MM.1S (cell line): ENCODE measurements at regions not wholly inside any gene's neighbourhood (a gene's known extent, or its start where the extent isn't known, plus 50 kb on each side); places are given as distances from the start of the nearest gene placed in this dataset.

ENCODE experiments used
- DNase-seq: peaks from one replicate; pipeline ENCODE4 v3.0.0-alpha.2; 2015
- H2AFZ ChIP-seq: fragments of 300-600 bp; sonication (generic); 2 replicates; pipeline ENCODE4 v1.6.0; 2016; ENCODE audit warnings: antibody characterized with exemption, low read length
- H3F3A ChIP-seq: fragments of 300-600 bp; sonication (generic); 2 replicates; pipeline ENCODE4 v1.6.1; 2016; ENCODE audit warnings: mild to moderate bottlenecking, antibody characterized with exemption, low read length, moderate library complexity, mixed read lengths; ENCODE audit not compliant: insufficient read depth
- H3K27ac ChIP-seq: fragments of 300-600 bp; sonication (generic); 2 replicates; pipeline ENCODE4 v1.5.1; 2016; ENCODE audit warnings: mild to moderate bottlenecking, low read length
- H3K27me3 ChIP-seq: fragments of 300-600 bp; sonication (generic); replicated peaks from 2 replicates; pipeline ENCODE4 v1.6.0; 2016; ENCODE audit warnings: low read length; ENCODE audit not compliant: insufficient read depth
- H3K36me3 ChIP-seq: fragments of 300-600 bp; sonication (generic); replicated peaks from 2 replicates; pipeline ENCODE4 v1.6.1; 2016; ENCODE audit warnings: mild to moderate bottlenecking, low read length, mixed read lengths; ENCODE audit not compliant: insufficient read depth
- H3K4me1 ChIP-seq: fragments of 300-600 bp; sonication (generic); 2 replicates; pipeline ENCODE4 v1.6.1; 2016; ENCODE audit warnings: low read length, mixed read lengths
- H3K4me2 ChIP-seq: fragments of 300-600 bp; sonication (generic); 2 replicates; pipeline ENCODE4 v1.6.0; 2016; ENCODE audit warnings: low read depth, low read length
- H3K4me3 ChIP-seq: fragments of 300-600 bp; sonication (generic); 2 replicates; pipeline ENCODE4 v1.5.1; 2016; ENCODE audit warnings: low read length, mixed read lengths
- H3K79me2 ChIP-seq: fragments of 300-600 bp; sonication (generic); 2 replicates; pipeline ENCODE4 v1.6.1; 2016; ENCODE audit warnings: mixed run types, low read length, mixed read lengths
- H3K9ac ChIP-seq: fragments of 300-600 bp; sonication (generic); 2 replicates; pipeline ENCODE4 v1.6.1; 2016; ENCODE audit warnings: low read length, mixed read lengths
- H3K9me2 ChIP-seq: fragments of 300-600 bp; sonication (generic); replicated peaks from 2 replicates; pipeline ENCODE4 v1.6.1; 2016; ENCODE audit warnings: mild to moderate bottlenecking, low read length, mixed read lengths; ENCODE audit not compliant: insufficient read depth
- H3K9me3 ChIP-seq: fragments of 300-600 bp; sonication (generic); replicated peaks from 2 replicates; pipeline ENCODE4 v1.6.1; 2016; ENCODE audit warnings: mild to moderate bottlenecking, low read length, mixed read lengths; ENCODE audit not compliant: insufficient read depth
- H4K20me1 ChIP-seq: fragments of 300-600 bp; sonication (generic); 2 replicates; pipeline ENCODE4 v1.6.1; 2016; ENCODE audit warnings: mild to moderate bottlenecking, low read length, moderate library complexity, mixed read lengths; ENCODE audit not compliant: insufficient read depth
- EZH2 ChIP-seq: fragments of 300-600 bp; sonication (generic); optimal IDR thresholded peaks from 2 replicates; pipeline ENCODE3; 2017; ENCODE audit warnings: low read depth, mild to moderate bottlenecking, antibody characterized with exemption, low read length, mixed read lengths
- EZH2phosphoT487 ChIP-seq: fragments of 300-600 bp; sonication (generic); IDR thresholded peaks from 2 replicates; pipeline ENCODE4 v1.6.1; 2018; ENCODE audit warnings: antibody characterized with exemption, low read length
- TF ChIP-seq, protein P1 (sequence below): fragments of 300-600 bp; sonication (generic); IDR thresholded peaks from 2 replicates; pipeline ENCODE4 v1.5.1; 2016; ENCODE audit warnings: antibody characterized with exemption, low read length, mixed read lengths

- no peaks in the 10 kb centered on the region for H3K4me1 ChIP-seq
- H3K79me2 ChIP-seq, result no peaks in the 10 kb centered on the region
- no peak for DNase-seq
- no peaks in the 10 kb centered on the region for H3K27me3 ChIP-seq
- H3K9me2 ChIP-seq, result no peaks in the 10 kb centered on the region
- no peaks in the 10 kb centered on the region for H3K36me3 ChIP-seq
- H3K9me3 ChIP-seq, result no peaks in the 10 kb centered on the region
- no peak overlapping the region for H3K4me3 ChIP-seq
- no peaks in the 10 kb centered on the region for H4K20me1 ChIP-seq
- TF ChIP-seq, protein P1, sequence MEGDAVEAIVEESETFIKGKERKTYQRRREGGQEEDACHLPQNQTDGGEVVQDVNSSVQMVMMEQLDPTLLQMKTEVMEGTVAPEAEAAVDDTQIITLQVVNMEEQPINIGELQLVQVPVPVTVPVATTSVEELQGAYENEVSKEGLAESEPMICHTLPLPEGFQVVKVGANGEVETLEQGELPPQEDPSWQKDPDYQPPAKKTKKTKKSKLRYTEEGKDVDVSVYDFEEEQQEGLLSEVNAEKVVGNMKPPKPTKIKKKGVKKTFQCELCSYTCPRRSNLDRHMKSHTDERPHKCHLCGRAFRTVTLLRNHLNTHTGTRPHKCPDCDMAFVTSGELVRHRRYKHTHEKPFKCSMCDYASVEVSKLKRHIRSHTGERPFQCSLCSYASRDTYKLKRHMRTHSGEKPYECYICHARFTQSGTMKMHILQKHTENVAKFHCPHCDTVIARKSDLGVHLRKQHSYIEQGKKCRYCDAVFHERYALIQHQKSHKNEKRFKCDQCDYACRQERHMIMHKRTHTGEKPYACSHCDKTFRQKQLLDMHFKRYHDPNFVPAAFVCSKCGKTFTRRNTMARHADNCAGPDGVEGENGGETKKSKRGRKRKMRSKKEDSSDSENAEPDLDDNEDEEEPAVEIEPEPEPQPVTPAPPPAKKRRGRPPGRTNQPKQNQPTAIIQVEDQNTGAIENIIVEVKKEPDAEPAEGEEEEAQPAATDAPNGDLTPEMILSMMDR, result no peak
- no peak for TF ChIP-seq EZH2phosphoT487
- no peak for TF ChIP-seq EZH2
- H3F3A ChIP-seq, result no peaks in the 10 kb centered on the region
- no peak overlapping the region for H3K4me2 ChIP-seq
- H2AFZ ChIP-seq, result no peak overlapping the region
- H3K9ac ChIP-seq, result no peak overlapping the region
- H3K27ac ChIP-seq, result no peak overlapping the region
Measured at GRCh38 chr7:136205956-136206355, 228.8 kb upstream of the MTPN start.

DNA sequence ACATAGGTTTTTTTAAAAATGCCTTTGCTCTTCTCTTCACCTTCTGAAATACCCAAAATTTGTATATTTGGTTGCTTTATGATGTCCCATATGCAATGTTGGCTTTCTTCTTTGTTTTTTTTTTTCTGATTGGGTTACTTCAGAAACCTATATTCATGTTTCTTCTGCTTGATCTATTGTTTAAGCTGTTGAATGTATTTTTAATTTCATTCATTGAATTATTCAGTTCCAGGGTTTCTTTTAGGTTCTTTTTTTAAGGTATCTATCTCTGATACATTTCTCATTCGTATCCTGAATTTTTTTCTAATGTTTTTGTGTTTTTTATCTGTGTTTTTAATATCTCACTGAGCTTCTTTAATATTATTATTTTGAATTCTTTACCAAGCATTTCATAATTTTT is 221.0 kb upstream of the MTPN start:
- Histone ChIP-seq H3K79me2 (no peaks in the 10 kb centered on the region), H3K27ac (no peak overlapping the region), H2AFZ (no peak overlapping the region), H3K4me2 (no peak overlapping the region), H3K4me3 (no peak overlapping the region), H3K4me1 (no peaks in the 10 kb centered on the region), H3K36me3 (no peaks in the 10 kb centered on the region), H3K9ac (no peak overlapping the region), H3K9me3 (no peaks in the 10 kb centered on the region), H3F3A (no peaks in the 10 kb centered on the region), H4K20me1 (no peaks in the 10 kb centered on the region), H3K9me2 (no peaks in the 10 kb centered on the region), H3K27me3 (no peaks in the 10 kb centered on the region)
- no peak for DNase-seq
- TF ChIP-seq, protein P1, result no peak
- TF ChIP-seq EZH2 (no peak), EZH2phosphoT487 (no peak)

GRCh38 chr7:136194878-136195277 is 217.7 kb upstream of the MTPN start:
- Histone ChIP-seq H3F3A (no peaks in the 10 kb centered on the region), H2AFZ (no peak overlapping the region), H3K4me3 (no peak overlapping the region), H4K20me1 (no peaks in the 10 kb centered on the region), H3K27ac (no peak overlapping the region), H3K79me2 (no peaks in the 10 kb centered on the region), H3K9ac (no peak overlapping the region), H3K27me3 (no peaks in the 10 kb centered on the region), H3K9me2 (no peaks in the 10 kb centered on the region), H3K9me3 (no peaks in the 10 kb centered on the region), H3K4me2 (no peak overlapping the region), H3K36me3 (no peaks in the 10 kb centered on the region), H3K4me1 (no peaks in the 10 kb centered on the region)
- DNase-seq, result no peak
- no peak for TF ChIP-seq EZH2phosphoT487
- TF ChIP-seq, protein P1, result no peak
- no peak for TF ChIP-seq EZH2

GRCh38 chr7:136193940-136194339 is 216.8 kb upstream of the MTPN start:
- Histone ChIP-seq H4K20me1 (no peaks in the 10 kb centered on the region), H3K36me3 (no peaks in the 10 kb centered on the region), H3K27ac (no peak overlapping the region), H3K4me2 (no peak overlapping the region), H3K9ac (no peak overlapping the region), H3F3A (no peaks in the 10 kb centered on the region), H3K9me2 (no peaks in the 10 kb centered on the region), H3K79me2 (no peaks in the 10 kb centered on the region), H3K9me3 (no peaks in the 10 kb centered on the region), H2AFZ (no peak overlapping the region), H3K4me3 (no peak overlapping the region), H3K4me1 (no peaks in the 10 kb centered on the region), H3K27me3 (no peaks in the 10 kb centered on the region)
- TF ChIP-seq, protein P1, result no peak
- TF ChIP-seq EZH2phosphoT487 (no peak), EZH2 (no peak)
- DNase-seq, result no peak
